Esophagus squamous epithelium (tissue), 5 donors: ENCODE measurements at regions not wholly inside any gene's neighbourhood (a gene's known extent, or its start where the extent isn't known, plus 50 kb on each side); places are given as distances from the start of the nearest gene placed in this dataset.

Experiments used
- DNase-seq: peaks from one replicate; lab custom pipeline; 2025; lab: John Stamatoyannopoulos, UW
- H3K27ac ChIP-seq, 4 donors: fragments of 200-600 bp; sonication (generic); one replicate each; pipeline ENCODE4 v1.5.1; 2016 to 2019; ENCODE audit warnings: mild to moderate bottlenecking in 1 of 4
- H3K27me3 ChIP-seq, 4 donors: fragments of 200-600 bp; sonication (generic); 1 replicate in 3 of 4; 2 replicates in 1 of 4; pipeline versions ENCODE4 v1.5.1 to v1.6.0; 2017 to 2021; ENCODE audit warnings: antibody characterized with exemption in 1 of 4
- H3K36me3 ChIP-seq, 3 donors: fragments of 200-600 bp; sonication (generic); one replicate each; pipeline ENCODE4 v1.5.1; 2016 to 2019
- H3K4me1 ChIP-seq, 3 donors: fragments of 200-600 bp; sonication (generic); one replicate each; pipeline ENCODE4 v1.5.1; 2017 to 2019
- H3K4me3 ChIP-seq, 4 donors: fragments of 200-600 bp; sonication (generic); 1 replicate in 3 of 4; 2 replicates in 1 of 4; pipeline ENCODE4 v1.5.1; 2016 to 2019; ENCODE audit warnings: mild to moderate bottlenecking in 2 of 4, moderate library complexity in 1 of 4
- H3K9me3 ChIP-seq, 3 donors: fragments of 200-600 bp; sonication (generic); one replicate each; pipeline ENCODE4 v1.5.1; 2016 to 2019
- CTCF ChIP-seq, 6 experiments: fragments of 450-650 bp in 4 of 6; fragments of 200-600 bp in 2 of 6; sonication (generic) in 2 of 6; IDR thresholded peaks; one replicate each; pipeline ENCODE4 v1.5.1; 2016 to 2019; ENCODE audit warnings: antibody characterized with exemption in 6 of 6, mild to moderate bottlenecking in 4 of 6, moderate library complexity in 4 of 6
- POLR2A ChIP-seq, 4 donors: fragments of 450-650 bp; IDR thresholded peaks; one replicate each; pipeline ENCODE4 v1.6.1; 2017; ENCODE audit warnings: antibody characterized with exemption in 4 of 4, mild to moderate bottlenecking in 4 of 4, moderate library complexity in 3 of 4
- WGBS, 2 donors: methylation state at CpG; one replicate each; pipeline ENCODE4 v1.1.5; 2018; 5-methylcytosine and 5-hydroxymethylcytosine counted together
- intact Hi-C: fragments of 100-400 bp; cut with DNase I; formaldehyde crosslinking; loops from one replicate; pipeline ENCODE4 v1.15.0; 2022
- donor health status: DM: yes; HTN: yes; CAD: no.

- no peak for DNase-seq
- no peaks in the 10 kb centered on the region for H3K4me1 ChIP-seq
- no peaks in the 10 kb centered on the region for H3K36me3 ChIP-seq
- TF ChIP-seq POLR2A (IDR thresholded peaks at IDR 0.05), result no peak
- intact Hi-C loops, result no loop called here
- H3K9me3 ChIP-seq, result no peaks in the 10 kb centered on the region
- H3K27me3 ChIP-seq, result no peaks in the 10 kb centered on the region
- H3K4me3 ChIP-seq, result no peak overlapping the region
- WGBS, 2 donors, result 61 to 64% methylated on average over 4 of the region's 4 CpGs
- H3K27ac ChIP-seq, result no peak overlapping the region
These were observed 1176.2 kb downstream of the DNAJB9 start for GRCh38 chr7:109745677-109746410.

DNA sequence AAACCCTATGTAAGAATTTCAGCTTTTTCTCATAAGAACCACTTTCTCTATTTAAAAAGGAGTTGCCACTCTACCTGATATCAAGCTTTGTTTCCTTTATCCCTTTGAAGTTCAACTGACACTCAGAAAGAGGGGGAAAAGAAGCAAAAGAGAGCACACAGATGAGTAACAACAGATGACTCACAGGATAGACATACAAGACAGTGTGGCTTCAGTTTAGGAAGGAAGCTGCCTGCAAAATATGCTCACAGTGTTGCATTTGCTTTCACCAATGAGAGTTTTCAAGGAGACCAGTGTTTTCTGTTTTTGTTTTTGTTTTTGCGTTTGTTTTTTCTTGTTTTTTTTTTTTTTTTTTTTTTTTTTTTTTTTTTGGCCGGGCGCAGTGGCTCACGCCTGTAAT lies 1181.6 kb downstream of the DNAJB9 start:
- WGBS, 2 donors, result 71 to 78% methylated on average over 2 to 4 of the region's 4 CpGs

GRCh38 chr7:109752068-109752467 lies 1182.4 kb downstream of the DNAJB9 start:
- intact Hi-C loops, result no loop called here
- H3K9me3 ChIP-seq, result no peaks in the 10 kb centered on the region
- 64 to 65% methylated on average over 4 of the region's 4 CpGs for WGBS, 2 donors
- no peaks in the 10 kb centered on the region for H3K4me1 ChIP-seq
- H3K4me3 ChIP-seq, result no peak overlapping the region
- H3K27ac ChIP-seq, result no peak overlapping the region
- TF ChIP-seq CTCF (IDR thresholded peaks at IDR 0.05) (no peak), POLR2A (IDR thresholded peaks at IDR 0.05) (no peak)
- H3K36me3 ChIP-seq, result no peaks in the 10 kb centered on the region
- no peak for DNase-seq
- no peaks in the 10 kb centered on the region for H3K27me3 ChIP-seq

More for the DNA sequence above, 1181.6 kb downstream of the DNAJB9 start:
- TF ChIP-seq POLR2A (IDR thresholded peaks at IDR 0.05) (no peak), CTCF (IDR thresholded peaks at IDR 0.05) (no peak)
- Histone ChIP-seq H3K27ac (no peak overlapping the region), H3K4me1 (no peaks in the 10 kb centered on the region), H3K27me3 (no peaks in the 10 kb centered on the region), H3K36me3 (no peaks in the 10 kb centered on the region), H3K4me3 (no peak overlapping the region), H3K9me3 (no peaks in the 10 kb centered on the region)
- intact Hi-C loops, result no loop called here
- DNase-seq, result no peak

GRCh38 chr7:109757713-109758112 lies 1188.0 kb downstream of the DNAJB9 start:
- intact Hi-C loops, result no loop called here
- Histone ChIP-seq H3K4me1 (no peaks in the 10 kb centered on the region), H3K27ac (no peak overlapping the region), H3K36me3 (no peaks in the 10 kb centered on the region), H3K9me3 (peaks cover 0 to 4% (median 0%) of the 10 kb centered on the region in 3 donors), H3K4me3 (no peak overlapping the region), H3K27me3 (no peaks in the 10 kb centered on the region)
- WGBS, 2 donors, result 42 to 59% methylated on average over 1 of the region's 1 CpG
- no peak for DNase-seq
- TF ChIP-seq POLR2A (IDR thresholded peaks at IDR 0.05) (no peak), CTCF (IDR thresholded peaks at IDR 0.05) (no peak)

DNA sequence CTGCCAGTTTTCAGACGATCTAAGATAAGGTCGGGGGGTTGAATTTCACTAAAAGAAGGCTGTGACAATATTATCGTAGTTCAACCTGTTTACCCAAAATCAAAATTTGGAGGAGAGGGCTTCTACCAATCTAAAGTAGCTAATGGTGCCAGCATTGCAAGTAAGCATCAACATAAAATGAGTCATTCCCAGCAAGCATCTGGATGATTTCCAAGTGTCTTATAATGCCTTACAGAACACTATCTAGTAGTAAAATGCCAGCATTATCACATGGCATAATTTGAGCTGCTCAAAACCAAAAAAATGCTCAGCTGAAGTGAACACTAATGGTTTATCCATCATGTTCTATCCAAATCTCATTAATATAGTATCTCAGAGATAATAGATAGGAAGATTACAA lies 1193.9 kb downstream of the DNAJB9 start:
- Histone ChIP-seq H3K36me3 (no peaks in the 10 kb centered on the region), H3K27ac (no peak overlapping the region), H3K9me3 (peaks cover 0 to 4% (median 0%) of the 10 kb centered on the region in 3 donors), H3K27me3 (no peaks in the 10 kb centered on the region), H3K4me1 (no peaks in the 10 kb centered on the region), H3K4me3 (no peak overlapping the region)
- 68 to 84% methylated on average over 3 of the region's 3 CpGs for WGBS, 2 donors
- TF ChIP-seq CTCF (IDR thresholded peaks at IDR 0.05), result no peak
- no peak for TF ChIP-seq POLR2A (IDR thresholded peaks at IDR 0.05)
- intact Hi-C loops, result no loop called here
- DNase-seq, result no peak
